ENCODE measurements at regions not wholly inside any gene's neighbourhood (a gene's known extent, or its start where the extent isn't known, plus 50 kb on each side); places are given as distances from the start of the nearest gene placed in this dataset.

- H3K27ac ChIP-seq (ENCODE audit: low read depth), result no peak overlapping the region
Observed at GRCh38 chr15:39364721-39365120, 216.2 kb upstream of the THBS1 start.

GRCh38 chr15:39365161-39365560 is 215.7 kb upstream of the THBS1 start:
- DNase-seq (ENCODE audit: extremely low spot score), result no peak
- 95% methylated on average over 2 of the region's 2 CpGs for WGBS
- no peak overlapping the region for H3K27ac ChIP-seq (ENCODE audit: low read depth)
- H3K36me3 ChIP-seq (ENCODE audit: insufficient read depth), result no peaks in the 10 kb centered on the region
- no peak overlapping the region for H3K4me3 ChIP-seq (ENCODE audit: low read depth, low read length)
- no peaks in the 10 kb centered on the region for H3K4me1 ChIP-seq (ENCODE audit: insufficient read depth)

More at GRCh38 chr15:39364721-39365120, 216.2 kb upstream of the THBS1 start:
- no peak for DNase-seq (ENCODE audit: extremely low spot score)
- H3K4me3 ChIP-seq (ENCODE audit: low read depth, low read length), result no peak overlapping the region
- WGBS, result 95% methylated on average over 1 of the region's 1 CpG
- H3K4me1 ChIP-seq (ENCODE audit: insufficient read depth), result no peaks in the 10 kb centered on the region
- H3K36me3 ChIP-seq (ENCODE audit: insufficient read depth), result no peaks in the 10 kb centered on the region

- WGBS, result 91% methylated on average over 4 of the region's 4 CpGs
- no peaks in the 10 kb centered on the region for H3K4me1 ChIP-seq (ENCODE audit: insufficient read depth)
Observed at GRCh38 chr15:39365873-39366272, 215.0 kb upstream of the THBS1 start.

GRCh38 chr15:39367596-39367995 is 213.3 kb upstream of the THBS1 start:
- H3K4me1 ChIP-seq (ENCODE audit: insufficient read depth), result no peaks in the 10 kb centered on the region
- H3K4me3 ChIP-seq (ENCODE audit: low read depth, low read length), result no peak overlapping the region
- DNase-seq (ENCODE audit: extremely low spot score), result no peak
- no peaks in the 10 kb centered on the region for H3K36me3 ChIP-seq (ENCODE audit: insufficient read depth)
- no peak overlapping the region for H3K27ac ChIP-seq (ENCODE audit: low read depth)
- 79% methylated on average over 1 of the region's 1 CpG for WGBS

More at GRCh38 chr15:39365873-39366272, 215.0 kb upstream of the THBS1 start:
- H3K4me3 ChIP-seq (ENCODE audit: low read depth, low read length), result no peak overlapping the region
- H3K27ac ChIP-seq (ENCODE audit: low read depth), result no peak overlapping the region
- no peaks in the 10 kb centered on the region for H3K36me3 ChIP-seq (ENCODE audit: insufficient read depth)
- no peak for DNase-seq (ENCODE audit: extremely low spot score)

GRCh38 chr15:39369768-39370167 is 211.1 kb upstream of the THBS1 start:
- no peaks in the 10 kb centered on the region for H3K4me1 ChIP-seq (ENCODE audit: insufficient read depth)
- no peak overlapping the region for H3K27ac ChIP-seq (ENCODE audit: low read depth)
- no peaks in the 10 kb centered on the region for H3K36me3 ChIP-seq (ENCODE audit: insufficient read depth)
- WGBS, result 97% methylated on average over 1 of the region's 1 CpG
- H3K4me3 ChIP-seq (ENCODE audit: low read depth, low read length), result no peak overlapping the region
- no peak for DNase-seq (ENCODE audit: extremely low spot score)

GRCh38 chr15:39376371-39376909 is 204.4 kb upstream of the THBS1 start:
- Histone ChIP-seq H3K4me1 (ENCODE audit: insufficient read depth) (no peaks in the 10 kb centered on the region), H3K4me3 (ENCODE audit: low read depth, low read length) (no peak overlapping the region), H3K36me3 (ENCODE audit: insufficient read depth) (no peaks in the 10 kb centered on the region), H3K27ac (ENCODE audit: low read depth) (no peak overlapping the region)
- WGBS, result 90% methylated on average over 1 of the region's 1 CpG
- DNase-seq (ENCODE audit: extremely low spot score), result no peak

- DNase-seq (ENCODE audit: extremely low spot score), result no peak
Observed at GRCh38 chr15:39381517-39381916, 199.4 kb upstream of the THBS1 start.

GRCh38 chr15:39388118-39388517 is 192.8 kb upstream of the THBS1 start:
- no peak for DNase-seq (ENCODE audit: extremely low spot score)
- Histone ChIP-seq H3K4me1 (ENCODE audit: insufficient read depth) (no peaks in the 10 kb centered on the region), H3K36me3 (ENCODE audit: insufficient read depth) (no peaks in the 10 kb centered on the region), H3K27ac (ENCODE audit: low read depth) (no peak overlapping the region), H3K4me3 (ENCODE audit: low read depth, low read length) (no peak overlapping the region)
- WGBS, result 82% methylated on average over 2 of the region's 2 CpGs

More at GRCh38 chr15:39381517-39381916, 199.4 kb upstream of the THBS1 start:
- H3K27ac ChIP-seq (ENCODE audit: low read depth), result no peak overlapping the region
- H3K36me3 ChIP-seq (ENCODE audit: insufficient read depth), result no peaks in the 10 kb centered on the region
- no peaks in the 10 kb centered on the region for H3K4me1 ChIP-seq (ENCODE audit: insufficient read depth)
- 82% methylated on average over 1 of the region's 1 CpG for WGBS
- no peak overlapping the region for H3K4me3 ChIP-seq (ENCODE audit: low read depth, low read length)

GRCh38 chr15:39391230-39391629 is 189.6 kb upstream of the THBS1 start:
- WGBS, result 90% methylated on average over 5 of the region's 5 CpGs
- DNase-seq (ENCODE audit: extremely low spot score), result no peak
- Histone ChIP-seq H3K4me1 (ENCODE audit: insufficient read depth) (no peaks in the 10 kb centered on the region), H3K4me3 (ENCODE audit: low read depth, low read length) (no peak overlapping the region), H3K36me3 (ENCODE audit: insufficient read depth) (no peaks in the 10 kb centered on the region), H3K27ac (ENCODE audit: low read depth) (no peak overlapping the region)

GRCh38 chr15:39392469-39393047 is 188.3 kb upstream of the THBS1 start:
- Histone ChIP-seq H3K4me1 (ENCODE audit: insufficient read depth) (no peaks in the 10 kb centered on the region), H3K27ac (ENCODE audit: low read depth) (no peak overlapping the region), H3K36me3 (ENCODE audit: insufficient read depth) (no peaks in the 10 kb centered on the region), H3K4me3 (ENCODE audit: low read depth, low read length) (no peak overlapping the region)
- WGBS, result 72% methylated on average over 4 of the region's 4 CpGs
- DNase-seq (ENCODE audit: extremely low spot score), result no peak

- 68% methylated on average over 4 of the region's 4 CpGs for WGBS
- H3K27ac ChIP-seq (ENCODE audit: low read depth), result no peak overlapping the region
- H3K4me1 ChIP-seq (ENCODE audit: insufficient read depth), result no peaks in the 10 kb centered on the region
- no peak for DNase-seq (ENCODE audit: extremely low spot score)
- no peak overlapping the region for H3K4me3 ChIP-seq (ENCODE audit: low read depth, low read length)
- H3K36me3 ChIP-seq (ENCODE audit: insufficient read depth), result no peaks in the 10 kb centered on the region
Observed at GRCh38 chr15:39393575-39394335, 187.1 kb upstream of the THBS1 start.

- H3K4me1 ChIP-seq (ENCODE audit: insufficient read depth), result no peaks in the 10 kb centered on the region
- H3K27ac ChIP-seq (ENCODE audit: low read depth), result no peak overlapping the region
- H3K36me3 ChIP-seq (ENCODE audit: insufficient read depth), result no peaks in the 10 kb centered on the region
Observed at GRCh38 chr15:39394496-39394895, 186.4 kb upstream of the THBS1 start.

GRCh38 chr15:39396979-39397615 is 183.8 kb upstream of the THBS1 start:
- H3K4me1 ChIP-seq (ENCODE audit: insufficient read depth), result no peaks in the 10 kb centered on the region
- no peaks in the 10 kb centered on the region for H3K36me3 ChIP-seq (ENCODE audit: insufficient read depth)
- H3K27ac ChIP-seq (ENCODE audit: low read depth), result no peak overlapping the region
- DNase-seq (ENCODE audit: extremely low spot score), result no peak
- H3K4me3 ChIP-seq (ENCODE audit: low read depth, low read length), result no peak overlapping the region
- WGBS, result 94% methylated on average over 8 of the region's 8 CpGs

More at GRCh38 chr15:39394496-39394895, 186.4 kb upstream of the THBS1 start:
- no peak for DNase-seq (ENCODE audit: extremely low spot score)
- no peak overlapping the region for H3K4me3 ChIP-seq (ENCODE audit: low read depth, low read length)

GRCh38 chr15:39397883-39398282 is 183.0 kb upstream of the THBS1 start:
- Histone ChIP-seq H3K4me3 (ENCODE audit: low read depth, low read length) (no peak overlapping the region), H3K4me1 (ENCODE audit: insufficient read depth) (no peaks in the 10 kb centered on the region), H3K27ac (ENCODE audit: low read depth) (no peak overlapping the region), H3K36me3 (ENCODE audit: insufficient read depth) (no peaks in the 10 kb centered on the region)
- no peak for DNase-seq (ENCODE audit: extremely low spot score)
- 99% methylated on average over 3 of the region's 3 CpGs for WGBS

Measured in urinary bladder (tissue), 3 donors.